ENCODE measurements at regions not wholly inside any gene's neighbourhood (a gene's known extent, or its start where the extent isn't known, plus 50 kb on each side); places are given as distances from the start of the nearest gene placed in this dataset.

DNA sequence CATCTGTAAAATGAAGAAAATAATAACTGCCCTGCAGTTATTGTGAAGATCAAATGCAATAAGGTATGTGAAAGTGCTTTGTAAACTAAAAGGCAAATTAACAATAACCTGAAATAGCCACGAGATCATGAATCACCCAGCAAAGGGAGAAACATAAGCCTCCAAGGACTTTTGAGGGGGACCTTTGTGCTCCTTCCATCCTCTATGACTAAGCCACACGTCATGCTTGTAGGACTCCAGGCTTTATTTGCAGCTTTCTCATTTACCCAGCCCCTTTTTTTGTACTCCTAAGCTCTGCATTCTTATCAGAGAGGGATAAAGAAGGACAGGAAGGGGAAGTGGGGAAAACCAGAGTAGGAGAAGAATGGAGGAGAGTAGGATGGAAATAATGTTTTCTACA is 115.1 kb downstream of the PROX1 start:
- no peaks in the 10 kb centered on the region for H3K36me3 ChIP-seq (ENCODE audit: insufficient read depth, low read length)
- no peak overlapping the region for H3K4me3 ChIP-seq (ENCODE audit: low read depth, low read length, poor library complexity, severe bottlenecking)
- TF ChIP-seq, protein P1, sequence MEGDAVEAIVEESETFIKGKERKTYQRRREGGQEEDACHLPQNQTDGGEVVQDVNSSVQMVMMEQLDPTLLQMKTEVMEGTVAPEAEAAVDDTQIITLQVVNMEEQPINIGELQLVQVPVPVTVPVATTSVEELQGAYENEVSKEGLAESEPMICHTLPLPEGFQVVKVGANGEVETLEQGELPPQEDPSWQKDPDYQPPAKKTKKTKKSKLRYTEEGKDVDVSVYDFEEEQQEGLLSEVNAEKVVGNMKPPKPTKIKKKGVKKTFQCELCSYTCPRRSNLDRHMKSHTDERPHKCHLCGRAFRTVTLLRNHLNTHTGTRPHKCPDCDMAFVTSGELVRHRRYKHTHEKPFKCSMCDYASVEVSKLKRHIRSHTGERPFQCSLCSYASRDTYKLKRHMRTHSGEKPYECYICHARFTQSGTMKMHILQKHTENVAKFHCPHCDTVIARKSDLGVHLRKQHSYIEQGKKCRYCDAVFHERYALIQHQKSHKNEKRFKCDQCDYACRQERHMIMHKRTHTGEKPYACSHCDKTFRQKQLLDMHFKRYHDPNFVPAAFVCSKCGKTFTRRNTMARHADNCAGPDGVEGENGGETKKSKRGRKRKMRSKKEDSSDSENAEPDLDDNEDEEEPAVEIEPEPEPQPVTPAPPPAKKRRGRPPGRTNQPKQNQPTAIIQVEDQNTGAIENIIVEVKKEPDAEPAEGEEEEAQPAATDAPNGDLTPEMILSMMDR (conservative IDR thresholded peaks at IDR 0.05; ENCODE audit: low read length), result no peak
- TF ChIP-seq EZH2phosphoT487 (IDR thresholded peaks at IDR 0.05; ENCODE audit: borderline replicate concordance, low read depth, low read length), result no peak
- H3K4me2 ChIP-seq (ENCODE audit: low read length), result no peak overlapping the region
- intact Hi-C loops (cut with micrococcal nuclease; ENCODE audit: unreplicated experiment), result no loop called here
- no peaks in the 10 kb centered on the region for H3K9me2 ChIP-seq (ENCODE audit: insufficient read depth, low read length)
- no peaks in the 10 kb centered on the region for H3K4me1 ChIP-seq (ENCODE audit: insufficient read depth, low read length, poor library complexity, severe bottlenecking)
- H3K79me2 ChIP-seq (ENCODE audit: insufficient read depth, low read depth, low read length), result no peaks in the 10 kb centered on the region
- BruUV-seq (replicated peaks), result no TSS peak
- DNase-seq (ENCODE audit: low spot score), result no peak
- ChIA-PET CTCF (ENCODE audit: unreplicated experiment) (no interaction called here), POLR2A (interaction anchor here (0.6 to 1.0 kb wide), 2 partner anchors 57 to 351 kb away, joined by 3 read pairs; no protein-coding TSS in a partner anchor)
- H2AFZ ChIP-seq (ENCODE audit: low read length), result no peak overlapping the region
- no peaks in the 10 kb centered on the region for H4K20me1 ChIP-seq (ENCODE audit: insufficient read depth, low read length)
- H3K27ac ChIP-seq (ENCODE audit: low read depth, low read length, poor library complexity, severe bottlenecking), result no peak overlapping the region
- H3K9me3 ChIP-seq (ENCODE audit: low read length), result no peaks in the 10 kb centered on the region

DNA sequence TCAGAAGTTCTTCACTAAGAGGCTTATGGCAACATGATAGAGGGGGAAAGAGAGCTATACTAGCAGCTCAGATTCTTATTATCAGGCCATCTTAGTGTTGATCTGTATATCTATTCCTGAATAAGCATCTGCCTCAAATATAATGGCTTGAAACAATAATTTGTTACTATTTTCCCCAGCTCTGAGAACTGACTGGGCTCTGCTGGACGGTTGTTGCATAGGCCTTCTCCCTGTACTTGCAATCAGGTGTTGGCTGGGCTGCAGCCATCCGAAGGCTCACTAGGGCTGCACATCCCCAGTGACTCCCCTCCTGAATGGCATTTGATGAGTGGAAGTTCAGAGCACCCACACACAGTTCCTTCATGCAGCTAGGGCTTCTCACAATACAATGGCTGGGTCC is 116.0 kb downstream of the PROX1 start:
- ChIA-PET CTCF (ENCODE audit: unreplicated experiment) (no interaction called here), POLR2A (interaction anchor here (0.5 kb wide), 1 partner anchor 48 kb away, joined by 3 read pairs; no protein-coding TSS in a partner anchor)
- Histone ChIP-seq H3K9me2 (ENCODE audit: insufficient read depth, low read length) (no peaks in the 10 kb centered on the region), H3K27ac (ENCODE audit: low read depth, low read length, poor library complexity, severe bottlenecking) (no peak overlapping the region), H3K36me3 (ENCODE audit: insufficient read depth, low read length) (no peaks in the 10 kb centered on the region), H3K4me1 (ENCODE audit: insufficient read depth, low read length, poor library complexity, severe bottlenecking) (no peaks in the 10 kb centered on the region), H3K79me2 (ENCODE audit: insufficient read depth, low read depth, low read length) (no peaks in the 10 kb centered on the region), H2AFZ (ENCODE audit: low read length) (no peak overlapping the region), H4K20me1 (ENCODE audit: insufficient read depth, low read length) (no peaks in the 10 kb centered on the region), H3K4me2 (ENCODE audit: low read length) (no peak overlapping the region), H3K4me3 (ENCODE audit: low read depth, low read length, poor library complexity, severe bottlenecking) (no peak overlapping the region), H3K9me3 (ENCODE audit: low read length) (no peaks in the 10 kb centered on the region)
- TF ChIP-seq, protein P1 (conservative IDR thresholded peaks at IDR 0.05; ENCODE audit: low read length), result no peak
- TF ChIP-seq EZH2phosphoT487 (IDR thresholded peaks at IDR 0.05; ENCODE audit: borderline replicate concordance, low read depth, low read length), result no peak
- no TSS peak for BruUV-seq (replicated peaks)
- intact Hi-C loops (cut with micrococcal nuclease; ENCODE audit: unreplicated experiment), result no loop called here
- no peak for DNase-seq (ENCODE audit: low spot score)

DNA sequence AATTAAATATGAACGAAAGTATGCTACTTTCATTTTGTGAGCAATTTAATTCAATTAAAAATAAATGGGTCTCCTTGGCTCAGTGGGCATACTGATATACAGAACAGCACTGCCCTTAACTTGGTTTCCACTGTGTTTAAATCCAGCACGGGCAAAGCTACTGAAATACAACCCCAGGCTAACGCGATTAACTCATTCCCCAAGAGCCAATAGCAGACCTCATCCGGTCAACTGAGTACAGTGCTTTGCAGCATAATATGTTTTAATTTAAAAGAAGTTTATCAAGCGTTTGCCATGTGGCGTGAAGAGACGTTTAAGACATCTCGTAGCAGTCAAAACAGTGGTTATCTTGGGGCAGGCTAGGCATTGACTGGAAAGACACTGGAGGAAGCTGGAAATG is 118.6 kb downstream of the PROX1 start:
- intact Hi-C loops (cut with micrococcal nuclease; ENCODE audit: unreplicated experiment), result no loop called here
- no peak for DNase-seq (ENCODE audit: low spot score)
- no peaks in the 10 kb centered on the region for H3K36me3 ChIP-seq (ENCODE audit: insufficient read depth, low read length)
- no peak for TF ChIP-seq EZH2phosphoT487 (IDR thresholded peaks at IDR 0.05; ENCODE audit: borderline replicate concordance, low read depth, low read length)
- TF ChIP-seq, protein P1 (conservative IDR thresholded peaks at IDR 0.05; ENCODE audit: low read length), result no peak
- no TSS peak for BruUV-seq (replicated peaks)
- no peak overlapping the region for H3K4me2 ChIP-seq (ENCODE audit: low read length)
- H3K27ac ChIP-seq (ENCODE audit: low read depth, low read length, poor library complexity, severe bottlenecking), result no peak overlapping the region
- H3K9me3 ChIP-seq (ENCODE audit: low read length), result no peaks in the 10 kb centered on the region
- POLR2A ChIA-PET, result interaction anchor here (0.5 kb wide), 1 partner anchor 91 kb away, joined by 3 read pairs; no protein-coding TSS in a partner anchor
- no peak overlapping the region for H2AFZ ChIP-seq (ENCODE audit: low read length)
- H4K20me1 ChIP-seq (ENCODE audit: insufficient read depth, low read length), result no peaks in the 10 kb centered on the region
- H3K79me2 ChIP-seq (ENCODE audit: insufficient read depth, low read depth, low read length), result no peaks in the 10 kb centered on the region
- CTCF ChIA-PET (ENCODE audit: unreplicated experiment), result no interaction called here
- no peak overlapping the region for H3K4me3 ChIP-seq (ENCODE audit: low read depth, low read length, poor library complexity, severe bottlenecking)
- H3K9me2 ChIP-seq (ENCODE audit: insufficient read depth, low read length), result no peaks in the 10 kb centered on the region
- no peaks in the 10 kb centered on the region for H3K4me1 ChIP-seq (ENCODE audit: insufficient read depth, low read length, poor library complexity, severe bottlenecking)

All from OCI-LY7 (cell line).